B cell (primary cell): ENCODE measurements at regions not wholly inside any gene's neighbourhood (a gene's known extent, or its start where the extent isn't known, plus 50 kb on each side); places are given as distances from the start of the nearest gene placed in this dataset.

Experiments
- ATAC-seq: fragments of 200-7000 bp; cut with Tn5 transposase; one replicate; pipeline ENCODE4 v1.10.0; 2021; ENCODE audit warnings: low read depth, mild to moderate bottlenecking, moderate number of reproducible peaks, moderate library complexity
- CTCF ChIA-PET: fragments of 350-600 bp; sonication (Branson Sonifier 250); formaldehyde crosslinking; loops from one replicate; lab custom pipeline; 2021; ENCODE audit warnings: antibody characterized with exemption, inconsistent platforms; lab: Charles Lee
- POLR2A ChIA-PET: fragments of 350-600 bp; sonication (Branson Sonifier 250); formaldehyde crosslinking; loops from one replicate; lab custom pipeline; 2021; ENCODE audit warnings: antibody characterized with exemption; lab: Charles Lee
- DNase-seq: peaks from one replicate; pipeline ENCODE4 v3.0.0; 2013
- H2AFZ ChIP-seq: 2 replicates; pipeline ENCODE4 v1.6.1; 2012; ENCODE audit warnings: mild to moderate bottlenecking, low read depth, low read length; ENCODE audit not compliant: insufficient read depth, poor library complexity, severe bottlenecking
- H3K27ac ChIP-seq, 2 donors: 1 replicate in 1 of 2; 2 replicates in 1 of 2; pipeline ENCODE4 v1.5.1; 2012 to 2013; ENCODE audit warnings: low read length in 2 of 2, mild to moderate bottlenecking in 2 of 2, moderate library complexity in 1 of 2
- H3K27me3 ChIP-seq, 4 experiments: fragments of 200-600 bp in 1 of 4; sonication (generic) in 1 of 4; replicated peaks in 1 of 4; 1 replicate in 2 of 4; 2 replicates in 2 of 4; pipeline versions ENCODE4 v1.6.1 to v1.7.0; 2013 to 2016; ENCODE audit warnings: low read length in 3 of 4, mild to moderate bottlenecking in 2 of 4, mixed read lengths in 1 of 4, moderate library complexity in 1 of 4; ENCODE audit not compliant: insufficient read depth in 4 of 4, control insufficient read depth in 3 of 4; ENCODE audit errors: control extremely low read depth in 1 of 4
- H3K36me3 ChIP-seq, 2 experiments: replicated peaks in 1 of 2; 1 replicate in 1 of 2; 2 replicates in 1 of 2; pipeline versions ENCODE4 v1.6.1 to v1.7.1; 2013; ENCODE audit warnings: low read length in 1 of 2; ENCODE audit not compliant: insufficient read depth in 2 of 2, control insufficient read depth in 1 of 2; ENCODE audit errors: control extremely low read depth in 1 of 2, extremely low read depth in 1 of 2
- H3K4me1 ChIP-seq, 2 donors: fragments of 200-600 bp in 1 of 2; sonication (generic) in 1 of 2; 1 replicate in 1 of 2; 2 replicates in 1 of 2; pipeline versions ENCODE4 v1.5.1 to v1.6.1; 2013 to 2017; ENCODE audit warnings: low read length in 2 of 2; ENCODE audit not compliant: control insufficient read depth in 2 of 2, insufficient read depth in 2 of 2
- H3K4me2 ChIP-seq: replicated peaks from 2 replicates; pipeline ENCODE3; 2012; ENCODE audit warnings: mild to moderate bottlenecking, low read depth, low read length; ENCODE audit not compliant: poor library complexity, severe bottlenecking
- H3K4me3 ChIP-seq, 5 experiments: fragments of 200-600 bp in 1 of 5; sonication (generic) in 1 of 5; 1 replicate in 3 of 5; 2 replicates in 2 of 5; pipeline versions ENCODE4 v1.5.1 to v1.7.0; 2011 to 2016; ENCODE audit warnings: low read length in 4 of 5, mild to moderate bottlenecking in 4 of 5, low read depth in 2 of 5, control low read depth in 1 of 5, moderate library complexity in 1 of 5; ENCODE audit not compliant: insufficient read depth in 1 of 5; ENCODE audit errors: control extremely low read depth in 1 of 5, extremely low read depth in 1 of 5
- H3K79me2 ChIP-seq: fragments of 200-600 bp; sonication (generic); one replicate; pipeline ENCODE4 v1.6.0; 2016; ENCODE audit warnings: low read length; ENCODE audit not compliant: control insufficient read depth, insufficient read depth
- H3K9ac ChIP-seq: fragments of 200-600 bp; sonication (generic); 2 replicates; pipeline ENCODE4 v1.6.1; 2017; ENCODE audit warnings: mild to moderate bottlenecking, low read length, moderate library complexity
- H3K9me3 ChIP-seq, 3 donors: one replicate each; pipeline versions ENCODE4 v1.6.1 to v1.7.1; 2013; ENCODE audit warnings: low read length in 2 of 3; ENCODE audit not compliant: control insufficient read depth in 2 of 3, insufficient read depth in 1 of 3; ENCODE audit errors: control extremely low read depth in 1 of 3
- H4K20me1 ChIP-seq: 2 replicates; pipeline ENCODE4 v1.6.0; 2012; ENCODE audit warnings: mild to moderate bottlenecking, low read length; ENCODE audit not compliant: insufficient read depth, control insufficient read depth, poor library complexity, severe bottlenecking
- H3K27ac Mint-ChIP-seq: one replicate; pipeline ENCODE4 v1.8.0; 2021; ENCODE audit warnings: mixed read lengths
- H3K27me3 Mint-ChIP-seq: one replicate; pipeline ENCODE4 v1.8.0; 2021; ENCODE audit warnings: mixed read lengths
- H3K4me1 Mint-ChIP-seq: one replicate; pipeline ENCODE4 v1.8.0; 2021; ENCODE audit warnings: mixed read lengths
- H3K4me3 Mint-ChIP-seq: one replicate; pipeline ENCODE4 v1.8.0; 2021; ENCODE audit warnings: mixed read lengths
- H3K9me3 Mint-ChIP-seq: one replicate; pipeline ENCODE4 v1.8.0; 2022; ENCODE audit warnings: mixed read lengths; ENCODE audit not compliant: insufficient read depth
- CTCF ChIP-seq: fragments of 200-600 bp; IDR thresholded peaks from one replicate; pipeline ENCODE4 v1.8.0; 2022; ENCODE audit warnings: antibody characterized with exemption, mild to moderate bottlenecking
- EZH2 ChIP-seq: IDR thresholded peaks from 2 replicates; pipeline ENCODE4 v1.6.1; 2012; ENCODE audit warnings: borderline replicate concordance, low read depth, mild to moderate bottlenecking, moderate library complexity, low read length; ENCODE audit not compliant: insufficient read depth, poor library complexity, severe bottlenecking
- WGBS: methylation state at CpG from one replicate; pipeline ENCODE4 v1.1.5; 2013; ENCODE audit warnings: missing lambda C conversion rate; ENCODE audit not compliant: insufficient coverage; 5-methylcytosine and 5-hydroxymethylcytosine counted together
- intact Hi-C: fragments of 100-400 bp; cut with micrococcal nuclease; formaldehyde crosslinking; loops from one replicate; pipeline ENCODE4 v1.10.0; 2022

- ATAC-seq, result no peak
- WGBS, result 92% methylated on average over 12 of the region's 13 CpGs
- no peak for TF ChIP-seq EZH2
- no peak for TF ChIP-seq CTCF
- H3K9ac ChIP-seq, result no peak overlapping the region
- H3K79me2 ChIP-seq, result no peaks in the 10 kb centered on the region
- H3K9me3 ChIP-seq, result no peaks in the 10 kb centered on the region
- CTCF ChIA-PET, result no interaction called here
- peaks cover 0 to under 1% (median 0%) of the 10 kb centered on the region in 4 experiments for H3K27me3 ChIP-seq
- H3K4me3 Mint-ChIP-seq, result no peak overlapping the region
- no peak overlapping the region for H3K4me2 ChIP-seq
- no peaks in the 10 kb centered on the region for H3K36me3 ChIP-seq
- H3K27me3 Mint-ChIP-seq, result peaks cover 7% of the 10 kb centered on the region
- H3K27ac ChIP-seq, result no peak overlapping the region
- DNase-seq, result no peak
- H3K4me3 ChIP-seq, result no peak overlapping the region
- no peaks in the 10 kb centered on the region for H3K4me1 Mint-ChIP-seq
- H3K4me1 ChIP-seq, result no peaks in the 10 kb centered on the region
- no peaks in the 10 kb centered on the region for H4K20me1 ChIP-seq
- no peak overlapping the region for H3K27ac Mint-ChIP-seq
- H2AFZ ChIP-seq, result no peak overlapping the region
- no peaks in the 10 kb centered on the region for H3K9me3 Mint-ChIP-seq
- intact Hi-C loops, result no loop called here
- POLR2A ChIA-PET, result no interaction called here
Measured at GRCh38 chr1:8252266-8252951, 65.5 kb upstream of the SLC45A1 start.

GRCh38 chr1:8251635-8252034, 66.3 kb upstream of the SLC45A1 start:
- H3K27ac ChIP-seq, result no peak overlapping the region
- no peak overlapping the region for H3K9ac ChIP-seq
- CTCF ChIA-PET, result no interaction called here
- no peaks in the 10 kb centered on the region for H3K79me2 ChIP-seq
- WGBS, result 93% methylated on average over 4 of the region's 9 CpGs
- Mint-ChIP-seq H3K9me3 (no peaks in the 10 kb centered on the region), H3K27ac (no peak overlapping the region), H3K4me3 (no peak overlapping the region), H3K4me1 (no peaks in the 10 kb centered on the region), H3K27me3 (peaks cover 4% of the 10 kb centered on the region)
- H3K36me3 ChIP-seq, result no peaks in the 10 kb centered on the region
- no peak overlapping the region for H2AFZ ChIP-seq
- intact Hi-C loops, result no loop called here
- POLR2A ChIA-PET, result no interaction called here
- TF ChIP-seq CTCF (no peak), EZH2 (no peak)
- no peak overlapping the region for H3K4me2 ChIP-seq
- no peaks in the 10 kb centered on the region for H3K9me3 ChIP-seq
- ATAC-seq (no peak), DNase-seq (no peak)
- no peaks in the 10 kb centered on the region for H3K27me3 ChIP-seq
- no peak overlapping the region for H3K4me3 ChIP-seq
- H4K20me1 ChIP-seq, result no peaks in the 10 kb centered on the region
- no peaks in the 10 kb centered on the region for H3K4me1 ChIP-seq
